Activated CD4-positive, alpha-beta memory T cell treated with anti-CD3 and anti-CD28 coated beads, Interleukin-2, amount 10 ng/mL, durations not matched to agents 7 days and 5 days (primary cell): ENCODE measurements at regions not wholly inside any gene's neighbourhood (a gene's known extent, or its start where the extent isn't known, plus 50 kb on each side); places are given as distances from the start of the nearest gene placed in this dataset.

Source experiments
- CTCF ChIA-PET: fragments of 350-600 bp; sonication (Branson Sonifier 250); formaldehyde crosslinking; loops from one replicate; lab custom pipeline; 2021; ENCODE audit warnings: antibody characterized with exemption, inconsistent platforms; lab: Charles Lee
- POLR2A ChIA-PET: fragments of 350-600 bp; sonication (Branson Sonifier 250); formaldehyde crosslinking; loops from one replicate; lab custom pipeline; 2021; ENCODE audit warnings: antibody characterized with exemption; lab: Charles Lee
- DNase-seq: peaks from one replicate; pipeline ENCODE4 v3.0.0-alpha.2; 2020
- H3K27ac Mint-ChIP-seq: one replicate; pipeline ENCODE4 v1.8.0; 2021; ENCODE audit warnings: mild to moderate bottlenecking, mixed read lengths
- H3K27me3 Mint-ChIP-seq: one replicate; pipeline ENCODE4 v1.8.0; 2021; ENCODE audit warnings: mixed read lengths
- H3K36me3 Mint-ChIP-seq: one replicate; pipeline ENCODE4 v1.8.0; 2021; ENCODE audit warnings: low read depth, mixed read lengths
- H3K4me1 Mint-ChIP-seq: one replicate; pipeline ENCODE4 v1.8.0; 2021; ENCODE audit warnings: mixed read lengths
- H3K4me3 Mint-ChIP-seq: one replicate; pipeline ENCODE4 v1.8.0; 2021; ENCODE audit warnings: mild to moderate bottlenecking, mixed read lengths
- H3K9me3 Mint-ChIP-seq: one replicate; pipeline ENCODE4 v1.8.0; 2021; ENCODE audit warnings: mixed read lengths

- no peak overlapping the region for H3K27ac Mint-ChIP-seq
- H3K36me3 Mint-ChIP-seq, result peaks cover 6% of the 10 kb centered on the region
- DNase-seq, result no peak
- no peaks in the 10 kb centered on the region for H3K9me3 Mint-ChIP-seq
- H3K27me3 Mint-ChIP-seq, result peaks cover 50% of the 10 kb centered on the region
- ChIA-PET CTCF (interaction anchor here (0.8 to 1.5 kb wide), 3 partner anchors 136 to 603 kb away, joined by 3 read pairs; no protein-coding TSS in a partner anchor), POLR2A (no interaction called here)
- peaks cover 9% of the 10 kb centered on the region for H3K4me1 Mint-ChIP-seq
- no peak overlapping the region for H3K4me3 Mint-ChIP-seq
Measured at GRCh38 chr4:41883988-41884734, 51.1 kb upstream of the TMEM33 start.

DNA sequence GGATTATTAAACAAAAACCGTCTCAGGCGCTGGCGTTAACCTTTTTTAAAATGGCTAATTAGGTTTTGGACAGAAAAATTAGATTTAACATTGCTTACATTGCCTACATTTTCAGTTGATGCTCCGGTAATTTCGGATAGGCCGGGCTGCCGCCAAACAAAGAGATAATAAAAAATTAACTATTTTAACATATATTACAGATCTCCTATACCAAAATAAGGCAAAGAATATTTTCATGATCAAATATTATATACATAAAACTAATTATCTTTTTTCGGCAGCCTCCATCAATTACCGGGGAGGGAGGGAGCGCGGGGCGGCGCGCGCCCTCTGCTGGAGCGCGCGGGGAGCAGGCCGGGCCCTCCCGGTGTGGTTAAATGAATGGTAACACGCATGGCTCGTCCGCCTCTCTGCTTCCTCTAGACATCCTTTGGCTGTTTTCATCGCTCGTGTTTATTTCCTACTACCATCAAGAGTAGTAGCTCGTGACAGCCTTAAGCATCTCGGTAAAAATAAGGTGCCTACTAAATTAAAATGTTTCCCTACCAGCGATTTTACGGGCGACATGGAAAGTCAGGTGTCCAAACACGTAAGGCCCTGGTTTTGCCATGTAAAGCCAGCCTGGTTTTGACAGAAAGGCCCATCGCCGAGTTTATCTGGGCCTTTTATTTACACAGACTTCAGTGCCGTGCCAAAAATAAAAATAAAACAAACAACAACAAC, 52.4 kb upstream of the TMEM33 start:
- no peaks in the 10 kb centered on the region for H3K9me3 Mint-ChIP-seq
- CTCF ChIA-PET, result interaction anchor here (0.6 to 1.5 kb wide), 2 partner anchors 135 to 182 kb away, joined by 3 read pairs; no protein-coding TSS in a partner anchor
- DNase-seq, result peak; percentile 60
- H3K4me1 Mint-ChIP-seq, result peaks cover 9% of the 10 kb centered on the region
- H3K4me3 Mint-ChIP-seq, result peak overlapping the region; percentile 30
- peaks cover 62% of the 10 kb centered on the region for H3K27me3 Mint-ChIP-seq
- POLR2A ChIA-PET, result no interaction called here
- H3K27ac Mint-ChIP-seq, result no peak overlapping the region
- H3K36me3 Mint-ChIP-seq, result peaks cover 6% of the 10 kb centered on the region

DNA sequence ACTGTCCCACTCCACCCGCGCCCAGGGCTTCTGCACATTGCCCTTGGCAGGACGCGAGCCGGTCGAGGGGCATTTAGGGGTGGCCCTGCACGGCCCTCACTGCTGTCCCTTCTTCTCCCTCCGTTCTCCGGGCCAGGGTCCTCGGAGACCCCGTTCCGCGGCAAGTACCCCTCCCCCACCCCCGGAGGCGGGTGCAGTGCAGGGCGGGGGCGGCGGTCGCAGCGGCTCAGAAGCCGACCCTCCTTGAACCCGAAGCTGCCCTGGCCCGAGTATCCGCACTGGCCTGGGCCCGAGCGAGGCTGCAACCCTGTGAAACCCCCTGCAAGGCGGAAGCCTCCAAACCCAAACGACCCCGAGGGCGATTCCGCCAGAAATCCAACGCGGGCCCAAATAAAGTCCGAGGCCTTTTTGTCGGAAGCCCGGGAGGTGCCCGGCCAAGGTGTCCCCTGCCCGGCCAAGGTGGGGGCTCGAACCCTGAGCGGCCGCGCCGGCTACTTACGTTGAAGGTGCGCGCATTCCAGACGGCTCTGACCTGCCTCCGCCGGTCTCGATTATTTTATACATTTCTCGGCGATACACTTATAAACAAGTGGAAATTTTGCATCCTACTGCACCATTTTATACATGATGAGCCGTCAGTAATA, 53.1 kb upstream of the TMEM33 start:
- POLR2A ChIA-PET, result no interaction called here
- Mint-ChIP-seq H3K9me3 (no peaks in the 10 kb centered on the region), H3K4me1 (peaks cover 9% of the 10 kb centered on the region), H3K27ac (no peak overlapping the region), H3K27me3 (peaks cover 64% of the 10 kb centered on the region), H3K4me3 (peak overlapping the region; percentile 30), H3K36me3 (peaks cover 6% of the 10 kb centered on the region)
- no peak for DNase-seq
- CTCF ChIA-PET, result no interaction called here

DNA sequence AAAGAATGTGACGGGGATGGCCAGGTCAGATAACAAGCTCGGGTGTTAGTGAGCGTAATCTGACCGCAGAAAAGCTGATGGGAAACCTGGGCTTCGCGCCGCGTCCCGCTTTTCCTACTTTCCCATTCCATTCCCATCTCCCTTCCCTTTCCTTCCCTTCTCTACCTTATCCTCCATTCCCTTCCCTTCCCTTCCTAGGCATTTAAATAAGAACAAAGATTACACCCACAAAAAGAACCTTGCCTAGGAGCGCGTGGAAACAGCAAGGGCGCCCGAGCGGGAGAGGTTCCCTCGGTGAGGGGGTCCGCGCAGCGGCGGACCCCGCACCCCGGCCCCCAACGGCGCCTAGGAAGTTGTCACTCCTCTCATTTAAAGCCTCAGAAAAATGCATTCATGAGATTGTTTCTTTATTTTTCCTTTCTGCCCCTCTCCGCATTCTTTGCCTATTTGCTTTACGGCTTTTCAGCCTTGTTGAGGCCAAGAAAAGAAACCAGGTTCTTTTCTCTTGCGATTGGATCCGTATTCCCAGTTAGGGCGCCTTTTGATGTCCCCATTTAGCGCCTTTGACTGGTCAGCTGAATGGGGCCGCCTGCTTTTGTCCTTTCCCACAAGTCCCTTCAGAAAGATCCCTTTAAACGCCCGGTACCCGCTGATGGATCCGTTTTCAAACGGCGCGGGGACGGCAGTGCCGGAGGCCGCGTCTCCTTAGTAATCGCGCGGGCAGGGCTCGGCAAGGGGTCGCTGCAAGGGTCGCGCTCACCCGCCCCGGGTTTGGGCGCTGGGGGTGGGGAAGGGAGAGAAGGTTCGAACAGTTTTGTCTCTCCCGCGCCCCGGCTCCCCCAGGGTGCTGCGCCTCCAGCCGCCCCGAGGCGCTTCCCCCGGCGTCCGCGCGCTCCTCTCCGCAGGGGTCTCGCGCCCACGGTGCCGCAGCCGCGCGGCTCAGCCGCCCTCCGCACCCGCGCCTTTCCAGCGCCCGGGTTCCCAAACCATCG, 54.1 kb upstream of the TMEM33 start:
- Mint-ChIP-seq H3K4me3 (peak overlapping the region; percentile 12), H3K9me3 (no peaks in the 10 kb centered on the region), H3K4me1 (peaks cover 9% of the 10 kb centered on the region), H3K27ac (peak overlapping the region; percentile 3), H3K27me3 (peaks cover 66% of the 10 kb centered on the region), H3K36me3 (peaks cover 6% of the 10 kb centered on the region)
- CTCF ChIA-PET, result no interaction called here
- DNase-seq, result no peak
- POLR2A ChIA-PET, result no interaction called here

- no peak for DNase-seq
- H3K4me3 Mint-ChIP-seq, result peak overlapping the region; percentile 12
- peaks cover 6% of the 10 kb centered on the region for H3K36me3 Mint-ChIP-seq
- H3K27ac Mint-ChIP-seq, result no peak overlapping the region
- peaks cover 9% of the 10 kb centered on the region for H3K4me1 Mint-ChIP-seq
- ChIA-PET POLR2A (no interaction called here), CTCF (interaction anchor here (1.0 kb wide), 1 partner anchor 9 kb away, joined by 3 read pairs; no protein-coding TSS in a partner anchor)
- no peaks in the 10 kb centered on the region for H3K9me3 Mint-ChIP-seq
- H3K27me3 Mint-ChIP-seq, result peaks cover 74% of the 10 kb centered on the region
Measured at GRCh38 chr4:41880022-41880837, 55.0 kb upstream of the TMEM33 start.

DNA sequence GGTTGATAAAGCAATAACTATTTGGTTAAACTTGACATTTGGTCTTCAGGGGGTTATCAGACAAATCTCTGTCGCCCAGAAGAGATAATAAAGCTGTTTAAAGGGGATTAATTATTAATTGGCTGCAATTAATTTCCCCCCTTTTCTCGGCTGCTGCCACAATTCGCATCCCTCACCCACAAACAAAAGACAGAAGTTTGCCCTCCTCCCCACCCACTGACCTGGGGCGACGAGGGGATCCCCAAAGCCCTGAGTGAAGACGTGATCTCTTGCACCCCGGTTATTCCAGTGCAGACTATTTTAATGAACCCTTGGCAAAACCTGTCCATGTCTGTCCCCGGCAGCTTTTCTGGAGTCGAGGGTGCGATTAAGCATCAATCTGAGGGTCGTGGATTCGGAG, 55.7 kb upstream of the TMEM33 start:
- no peak for DNase-seq
- Mint-ChIP-seq H3K27ac (no peak overlapping the region), H3K4me1 (peaks cover 9% of the 10 kb centered on the region), H3K4me3 (no peak overlapping the region), H3K27me3 (peaks cover 78% of the 10 kb centered on the region), H3K9me3 (no peaks in the 10 kb centered on the region), H3K36me3 (peaks cover 6% of the 10 kb centered on the region)
- POLR2A ChIA-PET, result no interaction called here
- CTCF ChIA-PET, result interaction anchor here (1.0 kb wide), 1 partner anchor 8 kb away, joined by 3 read pairs; no protein-coding TSS in a partner anchor

- no peak overlapping the region for H3K27ac Mint-ChIP-seq
- ChIA-PET POLR2A (no interaction called here), CTCF (no interaction called here)
- peaks cover 83% of the 10 kb centered on the region for H3K27me3 Mint-ChIP-seq
- peaks cover 9% of the 10 kb centered on the region for H3K4me1 Mint-ChIP-seq
- DNase-seq, result no peak
- peaks cover 6% of the 10 kb centered on the region for H3K36me3 Mint-ChIP-seq
- no peaks in the 10 kb centered on the region for H3K9me3 Mint-ChIP-seq
- no peak overlapping the region for H3K4me3 Mint-ChIP-seq
Measured at GRCh38 chr4:41878991-41879491, 56.2 kb upstream of the TMEM33 start.

GRCh38 chr4:41878170-41878969, 56.9 kb upstream of the TMEM33 start:
- Mint-ChIP-seq H3K9me3 (no peaks in the 10 kb centered on the region), H3K36me3 (peaks cover 6% of the 10 kb centered on the region), H3K4me3 (no peak overlapping the region), H3K4me1 (peaks cover 9% of the 10 kb centered on the region), H3K27ac (no peak overlapping the region), H3K27me3 (peaks cover 84% of the 10 kb centered on the region)
- CTCF ChIA-PET, result no interaction called here
- POLR2A ChIA-PET, result no interaction called here
- DNase-seq, result no peak

DNA sequence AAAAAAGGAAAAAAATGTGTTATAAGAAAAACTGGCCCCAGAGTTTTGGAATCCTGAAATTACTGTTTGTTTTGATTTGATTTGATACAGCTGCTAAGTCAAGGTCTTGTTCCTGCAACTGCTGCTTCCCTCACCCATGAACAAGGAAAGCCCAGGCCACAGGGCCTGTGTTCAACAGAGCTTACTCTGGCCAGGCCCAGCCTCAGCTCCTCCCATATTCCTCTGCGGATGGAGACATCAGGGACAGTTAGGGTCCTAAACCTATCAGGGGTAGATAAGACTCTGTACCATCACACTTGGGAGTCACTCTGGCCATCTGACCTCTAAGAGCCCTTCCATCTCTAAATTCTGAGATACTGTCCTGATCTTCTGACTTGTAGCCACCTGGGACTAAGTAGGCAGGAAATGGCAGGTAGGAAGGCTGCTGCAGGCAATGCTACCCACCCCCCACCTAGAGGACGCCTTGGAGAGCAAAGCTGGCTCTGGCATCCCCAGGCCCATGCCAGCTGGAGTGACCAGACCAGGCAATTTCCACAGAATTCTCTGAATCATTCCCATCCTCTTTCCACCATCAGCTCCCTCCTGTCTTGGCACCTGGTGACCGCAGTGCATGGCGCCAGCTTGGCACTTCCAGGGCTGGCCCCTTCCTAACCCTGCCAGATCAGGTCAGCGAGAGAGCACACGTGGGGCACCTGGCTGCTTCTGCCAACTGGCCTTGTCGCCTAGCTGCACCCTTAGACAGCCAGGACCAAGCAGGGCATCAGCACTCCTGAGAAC, 58.0 kb upstream of the TMEM33 start:
- peaks cover 85% of the 10 kb centered on the region for H3K27me3 Mint-ChIP-seq
- H3K27ac Mint-ChIP-seq, result no peak overlapping the region
- no peak for DNase-seq
- ChIA-PET POLR2A (no interaction called here), CTCF (no interaction called here)
- H3K9me3 Mint-ChIP-seq, result no peaks in the 10 kb centered on the region
- H3K4me3 Mint-ChIP-seq, result no peak overlapping the region
- H3K36me3 Mint-ChIP-seq, result peaks cover 6% of the 10 kb centered on the region
- peaks cover 6% of the 10 kb centered on the region for H3K4me1 Mint-ChIP-seq

- no peak overlapping the region for H3K4me3 Mint-ChIP-seq
- H3K4me1 Mint-ChIP-seq, result no peaks in the 10 kb centered on the region
- CTCF ChIA-PET, result no interaction called here
- POLR2A ChIA-PET, result no interaction called here
- H3K27ac Mint-ChIP-seq, result no peak overlapping the region
- no peak for DNase-seq
- peaks cover 3% of the 10 kb centered on the region for H3K36me3 Mint-ChIP-seq
- peaks cover 82% of the 10 kb centered on the region for H3K27me3 Mint-ChIP-seq
- H3K9me3 Mint-ChIP-seq, result no peaks in the 10 kb centered on the region
Measured at GRCh38 chr4:41874873-41875272, 60.4 kb upstream of the TMEM33 start.
